Keratinocyte (primary cell): ENCODE measurements at regions not wholly inside any gene's neighbourhood (a gene's known extent, or its start where the extent isn't known, plus 50 kb on each side); places are given as distances from the start of the nearest gene placed in this dataset.

Experiments used
- DNase-seq: peaks from one replicate; pipeline ENCODE4 v3.0.0-alpha.2; 2011; ENCODE audit warnings: low read depth, missing footprints, low spot score
- FAIRE-seq: peaks from 2 replicates; lab custom pipeline; 2011; peaks lifted over from hg19 to GRCh38; lab: Jason Lieb, UNC
- H2AFZ ChIP-seq: 2 replicates; pipeline ENCODE4 v1.6.0; 2012; ENCODE audit warnings: low read length, control low read depth, inconsistent platforms; ENCODE audit not compliant: control insufficient read depth
- H3K27ac ChIP-seq: 2 replicates; pipeline ENCODE4 v1.5.1; 2011; ENCODE audit warnings: low read length; ENCODE audit not compliant: control insufficient read depth, insufficient read depth
- H3K27me3 ChIP-seq: 3 replicates; pipeline ENCODE4 v1.6.0; 2011; ENCODE audit warnings: low read length; ENCODE audit not compliant: control insufficient read depth, insufficient read depth; ENCODE audit errors: extremely low read depth
- H3K36me3 ChIP-seq, 2 experiments: 2 replicates in 1 of 2; 3 replicates in 1 of 2; pipeline ENCODE4 v1.5.1; 2011; ENCODE audit warnings: low read length in 2 of 2, mild to moderate bottlenecking in 1 of 2; ENCODE audit not compliant: control insufficient read depth in 2 of 2, insufficient read depth in 2 of 2; ENCODE audit errors: extremely low read depth in 1 of 2
- H3K4me1 ChIP-seq: 3 replicates; pipeline ENCODE4 v1.5.1; 2011; ENCODE audit warnings: low read length; ENCODE audit not compliant: control insufficient read depth, insufficient read depth; ENCODE audit errors: extremely low read depth
- H3K4me2 ChIP-seq: 3 replicates; pipeline ENCODE4 v1.6.0; 2011; ENCODE audit warnings: low read depth, low read length; ENCODE audit not compliant: control insufficient read depth, insufficient read depth; ENCODE audit errors: extremely low read depth
- H3K4me3 ChIP-seq, 3 experiments: fragments of 200-600 bp in 1 of 3; sonication (generic) in 1 of 3; 2 replicates in 2 of 3; 3 replicates in 1 of 3; pipeline ENCODE4 v1.5.1; 2011 to 2016; ENCODE audit warnings: low read length in 3 of 3, mild to moderate bottlenecking in 3 of 3, control low read depth in 2 of 3, inconsistent platforms in 1 of 3, low read depth in 1 of 3, mixed read lengths in 1 of 3, mixed run types in 1 of 3, moderate library complexity in 1 of 3; ENCODE audit not compliant: control insufficient read depth in 2 of 3, insufficient read depth in 2 of 3; ENCODE audit errors: extremely low read depth in 1 of 3
- H3K79me2 ChIP-seq: 2 replicates; pipeline ENCODE4 v1.6.0; 2012; ENCODE audit warnings: low read length; ENCODE audit not compliant: control insufficient read depth, insufficient read depth
- H3K9ac ChIP-seq: 3 replicates; pipeline ENCODE4 v1.6.0; 2011; ENCODE audit warnings: low read length; ENCODE audit not compliant: control insufficient read depth, insufficient read depth; ENCODE audit errors: extremely low read depth
- H3K9me1 ChIP-seq: 3 replicates; pipeline ENCODE4 v1.6.0; 2011; ENCODE audit warnings: low read length; ENCODE audit not compliant: control insufficient read depth, insufficient read depth; ENCODE audit errors: extremely low read depth
- H3K9me3 ChIP-seq: 2 replicates; pipeline ENCODE4 v1.5.1; 2012; ENCODE audit warnings: low read depth, low read length; ENCODE audit not compliant: control insufficient read depth
- H4K20me1 ChIP-seq: 3 replicates; pipeline ENCODE4 v1.6.0; 2011; ENCODE audit warnings: low read length; ENCODE audit not compliant: control insufficient read depth, insufficient read depth; ENCODE audit errors: extremely low read depth
- CTCF ChIP-seq, 3 experiments: IDR thresholded peaks in 1 of 3; conservative IDR thresholded peaks in 1 of 3; optimal IDR thresholded peaks in 1 of 3; 2 replicates in 2 of 3; 3 replicates in 1 of 3; pipeline versions ENCODE3 to v1.5.1; 2011; ENCODE audit warnings: low read length in 3 of 3, mild to moderate bottlenecking in 3 of 3, moderate library complexity in 2 of 3, control low read depth in 1 of 3, inconsistent platforms in 1 of 3; ENCODE audit not compliant: insufficient read depth in 2 of 3; ENCODE audit errors: extremely low read depth in 1 of 3
- EZH2 ChIP-seq: IDR thresholded peaks from one replicate; pipeline ENCODE4 v1.6.1; 2012; ENCODE audit warnings: inconsistent platforms, mild to moderate bottlenecking, low read length, moderate library complexity
- dilution Hi-C: fragments of 300-500 bp; cut with MboI; formaldehyde crosslinking; loops from one replicate; pipeline ENCODE4 v1.7.0; 2020; ENCODE audit warnings: low sequenced_read_pairs; ENCODE audit not compliant: extremely low pct_ligation_motif_present

- no peak overlapping the region for H3K4me2 ChIP-seq
- H3K9ac ChIP-seq, result no peak overlapping the region
- TF ChIP-seq CTCF (optimal IDR thresholded peaks at IDR 0.05 in 1 of 3, IDR thresholded peaks at IDR 0.05 in 1 of 3, conservative IDR thresholded peaks at IDR 0.05 in 1 of 3; ENCODE audit: extremely low read depth in 1 of 3, insufficient read depth in 2 of 3, low read length in 3 of 3) (no peak), EZH2 (no peak)
- H3K27me3 ChIP-seq, result no peaks in the 10 kb centered on the region
- DNase-seq (no peak), FAIRE-seq (no peak)
- H2AFZ ChIP-seq, result no peak overlapping the region
- H3K27ac ChIP-seq, result no peak overlapping the region
- no peaks in the 10 kb centered on the region for H3K9me3 ChIP-seq
- no peaks in the 10 kb centered on the region for H3K4me1 ChIP-seq
- H4K20me1 ChIP-seq, result no peaks in the 10 kb centered on the region
- dilution Hi-C loops, result no loop called here
- H3K36me3 ChIP-seq, result no peaks in the 10 kb centered on the region
- no peaks in the 10 kb centered on the region for H3K79me2 ChIP-seq
- H3K9me1 ChIP-seq, result no peaks in the 10 kb centered on the region
- H3K4me3 ChIP-seq, result no peak overlapping the region
Measured at GRCh38 chr18:76234676-76235060, 260.4 kb downstream of the ZNF516 start.

- no peak overlapping the region for H3K27ac ChIP-seq
- H4K20me1 ChIP-seq, result no peaks in the 10 kb centered on the region
- no peak overlapping the region for H3K4me3 ChIP-seq
- H3K36me3 ChIP-seq, result no peaks in the 10 kb centered on the region
- no peak for FAIRE-seq
- TF ChIP-seq EZH2 (no peak), CTCF (optimal IDR thresholded peaks at IDR 0.05 in 1 of 3, IDR thresholded peaks at IDR 0.05 in 1 of 3, conservative IDR thresholded peaks at IDR 0.05 in 1 of 3; ENCODE audit: extremely low read depth in 1 of 3, insufficient read depth in 2 of 3, low read length in 3 of 3) (no peak)
- no peaks in the 10 kb centered on the region for H3K9me3 ChIP-seq
- dilution Hi-C loops, result no loop called here
- no peaks in the 10 kb centered on the region for H3K27me3 ChIP-seq
- H2AFZ ChIP-seq, result no peak overlapping the region
- H3K4me2 ChIP-seq, result no peak overlapping the region
- no peak for DNase-seq
- no peak overlapping the region for H3K9ac ChIP-seq
- H3K79me2 ChIP-seq, result no peaks in the 10 kb centered on the region
- no peaks in the 10 kb centered on the region for H3K4me1 ChIP-seq
- H3K9me1 ChIP-seq, result no peaks in the 10 kb centered on the region
Measured at GRCh38 chr18:76233876-76234675, 261.0 kb downstream of the ZNF516 start.
